H1 (cell line): ENCODE measurements at regions not wholly inside any gene's neighbourhood (a gene's known extent, or its start where the extent isn't known, plus 50 kb on each side); places are given as distances from the start of the nearest gene placed in this dataset.

ENCODE experiments used
- CTCF ChIA-PET: fragments of 300-600 bp; sonication (Branson Sonifier 250); formaldehyde crosslinking; loops from one replicate; lab custom pipeline; 2021; ENCODE audit not compliant: partially characterized antibody; lab: Charles Lee
- POLR2A ChIA-PET: fragments of 300-600 bp; sonication (Branson Sonifier 250); formaldehyde crosslinking; loops from one replicate; lab custom pipeline; 2021; ENCODE audit warnings: inconsistent platforms; ENCODE audit not compliant: partially characterized antibody; lab: Charles Lee
- DNase-seq, 2 experiments: peaks; one replicate each; pipeline versions ENCODE4 v3.0.0 to v3.0.0-alpha.2; 2010 to 2022; ENCODE audit warnings: low spot score in 2 of 2, low read depth in 1 of 2, mixed read lengths in 1 of 2
- FAIRE-seq: peaks from 2 replicates; lab custom pipeline; 2011; peaks lifted over from hg19 to GRCh38; lab: Jason Lieb, UNC
- H2AFZ ChIP-seq: 2 replicates; pipeline ENCODE4 v1.8.1; 2012; ENCODE audit warnings: low read length, inconsistent platforms
- H2AK5ac ChIP-seq: 2 replicates; pipeline ENCODE4 v1.6.1; 2013; ENCODE audit warnings: low read depth, low read length
- H2BK120ac ChIP-seq: replicated peaks from 2 replicates; pipeline ENCODE3; 2013; ENCODE audit warnings: low read depth, low read length, inconsistent platforms
- H2BK12ac ChIP-seq: 2 replicates; pipeline ENCODE4 v1.6.1; 2013; ENCODE audit warnings: low read depth, low read length
- H2BK15ac ChIP-seq: 2 replicates; pipeline ENCODE4 v1.6.1; 2013; ENCODE audit warnings: low read length
- H2BK20ac ChIP-seq: 2 replicates; pipeline ENCODE4 v1.6.1; 2013; ENCODE audit warnings: low read length
- H2BK5ac ChIP-seq: 2 replicates; pipeline ENCODE4 v1.6.1; 2013; ENCODE audit warnings: low read depth, low read length
- H3K14ac ChIP-seq: 2 replicates; pipeline ENCODE4 v1.6.1; 2013; ENCODE audit warnings: inconsistent platforms; ENCODE audit not compliant: insufficient read length
- H3K18ac ChIP-seq: 2 replicates; pipeline ENCODE4 v1.6.1; 2013; ENCODE audit warnings: low read length; ENCODE audit errors: extremely low read depth
- H3K23ac ChIP-seq: 2 replicates; pipeline ENCODE4 v1.6.1; 2013; ENCODE audit warnings: inconsistent platforms; ENCODE audit not compliant: insufficient read length
- H3K23me2 ChIP-seq: 2 replicates; pipeline ENCODE4 v1.6.1; 2013; ENCODE audit warnings: low read depth, low read length
- H3K27ac ChIP-seq: 2 replicates; pipeline ENCODE4 v1.6.1; 2011; ENCODE audit warnings: low read depth, low read length, inconsistent platforms
- H3K27me3 ChIP-seq, 4 experiments: replicated peaks in 1 of 4; 1 replicate in 1 of 4; 2 replicates in 3 of 4; pipeline versions ENCODE4 v1.6.1 to v1.8.1; 2011 to 2013; ENCODE audit warnings: low read length in 3 of 4, mild to moderate bottlenecking in 3 of 4, inconsistent platforms in 2 of 4, mixed read lengths in 2 of 4, moderate library complexity in 1 of 4; ENCODE audit not compliant: control insufficient read depth in 3 of 4, insufficient read depth in 3 of 4; ENCODE audit errors: extremely low read depth in 1 of 4
- H3K36me3 ChIP-seq, 4 experiments: 2 replicates each; pipeline versions ENCODE4 v1.6.1 to v1.8.1; 2011 to 2013; ENCODE audit warnings: mild to moderate bottlenecking in 4 of 4, low read length in 3 of 4, moderate library complexity in 2 of 4, control low read depth in 1 of 4, inconsistent platforms in 1 of 4; ENCODE audit not compliant: insufficient read depth in 4 of 4, control insufficient read depth in 2 of 4
- H3K4ac ChIP-seq: replicated peaks from 2 replicates; pipeline ENCODE3; 2013; ENCODE audit warnings: low read length, low read depth, mixed read lengths, inconsistent platforms; ENCODE audit not compliant: insufficient read length
- H3K4me1 ChIP-seq, 4 experiments: replicated peaks in 1 of 4; 1 replicate in 1 of 4; 2 replicates in 3 of 4; pipeline versions ENCODE4 v1.6.1 to v1.8.1; 2011 to 2013; ENCODE audit warnings: low read length in 3 of 4, inconsistent platforms in 2 of 4, mixed read lengths in 1 of 4; ENCODE audit not compliant: insufficient read depth in 4 of 4, control insufficient read depth in 3 of 4
- H3K4me2 ChIP-seq, 2 experiments: 2 replicates each; pipeline versions ENCODE4 v1.6.1 to v1.8.1; 2011 to 2013; ENCODE audit warnings: low read depth in 2 of 2, low read length in 2 of 2, control low read depth in 1 of 2, inconsistent platforms in 1 of 2, mild to moderate bottlenecking in 1 of 2; ENCODE audit not compliant: insufficient read depth in 1 of 2
- H3K4me3 ChIP-seq, 4 experiments: fragments of 200-600, 300-600 bp in 1 of 4; sonication (generic), shearing (Covaris generic), sonication (Bioruptor Twin) in 1 of 4; 2 replicates each; pipeline versions ENCODE4 v1.5.1 to v1.8.1; 2011 to 2016; ENCODE audit warnings: low read length in 4 of 4, low read depth in 3 of 4, control low read depth in 2 of 4, inconsistent platforms in 2 of 4, mild to moderate bottlenecking in 2 of 4, mixed read lengths in 1 of 4, moderate library complexity in 1 of 4; ENCODE audit not compliant: insufficient read depth in 2 of 4; ENCODE audit errors: extremely low read depth in 1 of 4
- H3K56ac ChIP-seq: replicated peaks from 2 replicates; pipeline ENCODE3; 2013; ENCODE audit warnings: low read depth, mild to moderate bottlenecking, mixed read lengths, low read length, inconsistent platforms; ENCODE audit not compliant: insufficient read length
- H3K79me1 ChIP-seq: 2 replicates; pipeline ENCODE4 v1.6.1; 2013; ENCODE audit warnings: low read depth, low read length, control low read depth
- H3K79me2 ChIP-seq, 2 experiments: 2 replicates each; pipeline versions ENCODE4 v1.6.1 to v1.8.1; 2012 to 2013; ENCODE audit warnings: low read length in 2 of 2, mild to moderate bottlenecking in 2 of 2, inconsistent platforms in 1 of 2; ENCODE audit not compliant: insufficient read depth in 2 of 2, control insufficient read depth in 1 of 2
- H3K9ac ChIP-seq, 4 experiments: replicated peaks in 1 of 4; 1 replicate in 1 of 4; 2 replicates in 3 of 4; pipeline versions ENCODE4 v1.6.1 to v1.8.1; 2011 to 2013; ENCODE audit warnings: low read depth in 3 of 4, low read length in 3 of 4, control low read depth in 2 of 4, mild to moderate bottlenecking in 2 of 4, moderate library complexity in 2 of 4, inconsistent platforms in 1 of 4; ENCODE audit errors: extremely low read depth in 1 of 4
- H3K9me3 ChIP-seq, 2 experiments: 2 replicates each; pipeline versions ENCODE4 v1.6.1 to v1.8.1; 2012 to 2013; ENCODE audit warnings: mild to moderate bottlenecking in 2 of 2, moderate library complexity in 2 of 2, control low read depth in 1 of 2, inconsistent platforms in 1 of 2, low read depth in 1 of 2, low read length in 1 of 2, mixed read lengths in 1 of 2; ENCODE audit not compliant: insufficient read depth in 2 of 2
- H4K20me1 ChIP-seq, 2 experiments: replicated peaks in 1 of 2; 2 replicates each; pipeline versions ENCODE3 to v1.8.1; 2011 to 2013; ENCODE audit warnings: inconsistent platforms in 2 of 2, low read length in 2 of 2, mild to moderate bottlenecking in 1 of 2; ENCODE audit not compliant: insufficient read depth in 2 of 2, control insufficient read depth in 1 of 2
- H4K5ac ChIP-seq: 2 replicates; pipeline ENCODE4 v1.6.1; 2013; ENCODE audit warnings: low read length, low read depth, mixed read lengths, inconsistent platforms; ENCODE audit not compliant: insufficient read length
- H4K8ac ChIP-seq: 2 replicates; pipeline ENCODE4 v1.8.0; 2013; ENCODE audit warnings: mild to moderate bottlenecking, moderate library complexity, low read length, inconsistent platforms; ENCODE audit not compliant: insufficient read depth; ENCODE audit errors: extremely low read depth
- H4K91ac ChIP-seq: replicated peaks from 2 replicates; pipeline ENCODE3; 2013; ENCODE audit warnings: low read length, mixed read lengths, inconsistent platforms; ENCODE audit not compliant: insufficient read length
- BCL11A ChIP-seq, 2 experiments: IDR thresholded peaks; one replicate each; pipeline ENCODE4 v1.6.1; 2011; ENCODE audit warnings: low read depth in 2 of 2, low read length in 2 of 2, mild to moderate bottlenecking in 2 of 2
- CBX5 ChIP-seq: fragments of 300-800, 300-1000 bp; sonication (generic); IDR thresholded peaks from 2 replicates; pipeline ENCODE4 v1.7.1; 2016; ENCODE audit warnings: antibody characterized with exemption, low read length, low read depth
- CHD1 ChIP-seq: IDR thresholded peaks from 2 replicates; pipeline ENCODE4 v1.6.1; 2012; ENCODE audit warnings: low read depth, low read length, improper control_type of control experiment
- CREB1 ChIP-seq: IDR thresholded peaks from 2 replicates; pipeline ENCODE4 v1.6.1; 2012; ENCODE audit warnings: inconsistent platforms
- CTBP2 ChIP-seq: IDR thresholded peaks from 2 replicates; pipeline ENCODE4 v1.7.0; 2011; ENCODE audit warnings: borderline replicate concordance, mild to moderate bottlenecking, moderate library complexity, mixed read lengths, low read length; ENCODE audit not compliant: insufficient read depth, insufficient read length
- EGR1 ChIP-seq: IDR thresholded peaks from 2 replicates; pipeline ENCODE4 v1.6.1; 2011; ENCODE audit warnings: low read depth, low read length, borderline replicate concordance
- HDAC6 ChIP-seq: IDR thresholded peaks from one replicate; pipeline ENCODE4 v1.7.1; 2012; ENCODE audit warnings: low read depth, mild to moderate bottlenecking, inconsistent platforms, low read length, moderate library complexity
- JUND ChIP-seq: IDR thresholded peaks from 2 replicates; pipeline ENCODE4 v1.6.1; 2011; ENCODE audit warnings: mild to moderate bottlenecking, improper control_type of control experiment, low read length
- KDM5A ChIP-seq: fragments of 200-600 bp; IDR thresholded peaks from 2 replicates; pipeline ENCODE4 v1.7.1; 2012; ENCODE audit warnings: mild to moderate bottlenecking, low read length, inconsistent platforms, mixed read lengths
- NANOG ChIP-seq: IDR thresholded peaks from 2 replicates; pipeline ENCODE4 v1.6.1; 2011; ENCODE audit warnings: low read length, low read depth, mild to moderate bottlenecking, inconsistent platforms; ENCODE audit not compliant: insufficient read depth, poor library complexity, severe bottlenecking
- NRF1 ChIP-seq: IDR thresholded peaks from 2 replicates; pipeline ENCODE4 v1.6.1; 2011; ENCODE audit warnings: mild to moderate bottlenecking, low read depth, low read length, improper control_type of control experiment
- RAD21 ChIP-seq, 2 experiments: IDR thresholded peaks in 1 of 2; conservative IDR thresholded peaks in 1 of 2; 2 replicates each; pipeline ENCODE4 v1.6.1; 2011; ENCODE audit warnings: low read depth in 2 of 2, low read length in 2 of 2, improper control_type of control experiment in 1 of 2, inconsistent platforms in 1 of 2, mild to moderate bottlenecking in 1 of 2, moderate library complexity in 1 of 2
- TCF12 ChIP-seq: IDR thresholded peaks from 2 replicates; pipeline ENCODE4 v1.6.1; 2011; ENCODE audit warnings: low read depth, mild to moderate bottlenecking, low read length
- TEAD4 ChIP-seq: IDR thresholded peaks from 2 replicates; pipeline ENCODE4 v1.6.1; 2012; ENCODE audit warnings: low read depth, low read length, inconsistent platforms, mixed read lengths
- WGBS, 2 experiments: shearing (Covaris generic) in 1 of 2; methylation state at CpG; one replicate each; pipeline versions ENCODE4 v1.1.6 to v1.1.7; 2013 to 2015; ENCODE audit warnings: low lambda C conversion rate in 2 of 2, mixed read lengths in 2 of 2, inconsistent platforms in 1 of 2, low coverage in 1 of 2, missing lambda C conversion rate in 1 of 2; ENCODE audit not compliant: insufficient replicate concordance in 2 of 2, insufficient coverage in 1 of 2, insufficient read length in 1 of 2; ENCODE audit errors: extremely low coverage in 1 of 2, missing lambda C conversion rate in 1 of 2; 5-methylcytosine and 5-hydroxymethylcytosine counted together

DNA sequence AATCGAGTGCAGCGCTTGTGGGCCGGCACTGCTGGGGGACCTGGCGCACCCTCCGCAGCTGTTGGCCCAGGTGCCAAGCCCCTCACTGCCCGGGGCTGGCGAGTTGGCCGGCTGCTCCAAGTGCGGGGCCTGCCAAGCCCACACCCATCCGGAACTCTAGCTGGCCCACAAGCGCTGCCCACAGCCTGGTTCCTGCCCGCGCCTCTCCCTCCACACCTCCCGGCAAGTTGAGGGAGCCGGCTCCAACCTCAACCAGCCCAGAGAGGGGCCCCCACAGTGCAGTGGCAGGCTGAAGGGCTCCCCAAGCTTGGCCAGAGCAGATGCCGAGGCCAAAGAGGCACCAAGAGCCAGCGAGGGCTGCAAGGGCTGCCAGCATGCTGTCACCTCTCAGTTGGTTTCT, 73.4 kb downstream of the PLXNA1 start:
- Histone ChIP-seq H3K23ac (no peak overlapping the region), H3K9me3 (peaks cover 4 to 9% of the 10 kb centered on the region in 2 experiments; a peak in 2 of 4 replicates), H3K4me3 (no peak overlapping the region), H4K5ac (no peak overlapping the region), H4K91ac (no peak overlapping the region), H3K4me1 (no peaks in the 10 kb centered on the region; a peak in 3 of 7 replicates), H3K27me3 (no peaks in the 10 kb centered on the region), H3K4ac (no peak overlapping the region), H3K23me2 (no peaks in the 10 kb centered on the region), H3K79me1 (no peaks in the 10 kb centered on the region), H3K14ac (no peak overlapping the region), H3K56ac (no peak overlapping the region), H2BK12ac (no peak overlapping the region), H3K9ac (no peak overlapping the region), H2BK120ac (no peak overlapping the region), H2BK15ac (no peak overlapping the region), H3K4me2 (no peak overlapping the region), H3K79me2 (no peaks in the 10 kb centered on the region), H3K18ac (no peak overlapping the region), H4K8ac (no peak overlapping the region), H3K36me3 (no peaks in the 10 kb centered on the region), H4K20me1 (no peaks in the 10 kb centered on the region), H2AK5ac (no peak overlapping the region), H3K27ac (no peak overlapping the region), H2BK5ac (no peak overlapping the region), H2AFZ (no peak overlapping the region), H2BK20ac (no peak overlapping the region)
- 80% methylated on average over 6 of the region's 17 CpGs; no CpG with 5 or more reads in 1 of the 2 experiments for whole genome bisulfite sequencing, 2 experiments
- no peak for TF ChIP-seq NANOG
- TF ChIP-seq TEAD4 = no peak
- no peak for TF ChIP-seq CBX5
- TF ChIP-seq BCL11A (IDR thresholded peaks at IDR 0.05; ENCODE audit: low read depth in 2 of 2, low read length in 2 of 2) = no peak
- no peak for TF ChIP-seq CREB1
- no peak for TF ChIP-seq RAD21 (IDR thresholded peaks at IDR 0.05 in 1 of 2, conservative IDR thresholded peaks at IDR 0.05 in 1 of 2; ENCODE audit: low read depth in 2 of 2, low read length in 2 of 2)
- TF ChIP-seq HDAC6 = no peak
- TF ChIP-seq CHD1 = no peak
- TF ChIP-seq NRF1 = no peak
- no peak for TF ChIP-seq JUND
- TF ChIP-seq TCF12 = no peak
- no peak for TF ChIP-seq KDM5A
- no peak for TF ChIP-seq CTBP2
- TF ChIP-seq EGR1 = no peak
- CTCF ChIA-PET = interaction anchor here (0.6 to 1.1 kb wide), 2 partner anchors 50 to 542 kb away, joined by 3 read pairs; partner anchors contain the start of gene MCM2
- POLR2A ChIA-PET = interaction anchor here (0.7 kb wide), 1 partner anchor 12 kb away, joined by 3 read pairs; no protein-coding TSS in a partner anchor
- DNase-seq (no peak), FAIRE-seq (no peak)
